CD1c-positive myeloid dendritic cell (primary cell): ENCODE measurements at regions not wholly inside any gene's neighbourhood (a gene's known extent, or its start where the extent isn't known, plus 50 kb on each side); places are given as distances from the start of the nearest gene placed in this dataset.
A peak's percentile ranks its signal among the peaks of the same experiment; 100 is the strongest.
"Not testable (repeated sequence)": the region's sequence is repeated elsewhere in the genome, so short reads cannot be mapped to it uniquely, and the experiment has no call there.

ENCODE experiments used
- DNase-seq: peaks from one replicate; pipeline ENCODE4 v3.0.0-alpha.2; 2016; ENCODE audit errors: extremely low spot score

- no peak for DNase-seq
These were observed 112.5 kb upstream of the SLIT3 start for GRCh38 chr5:169413416-169413815.

GRCh38 chr5:169412831-169413230 lies 111.9 kb upstream of the SLIT3 start:
- no peak for DNase-seq

- no peak for DNase-seq
These were observed 111.0 kb upstream of the SLIT3 start for GRCh38 chr5:169411786-169412430.

GRCh38 chr5:169410996-169411783 lies 110.3 kb upstream of the SLIT3 start:
- DNase-seq = no peak

- no peak for DNase-seq
These were observed 107.8 kb upstream of the SLIT3 start for GRCh38 chr5:169408731-169409130.

GRCh38 chr5:169408171-169408570 lies 107.2 kb upstream of the SLIT3 start:
- no peak for DNase-seq

GRCh38 chr5:169404223-169404622 lies 103.3 kb upstream of the SLIT3 start:
- DNase-seq = no peak

GRCh38 chr5:169398515-169398914 lies 97.6 kb upstream of the SLIT3 start:
- no peak for DNase-seq

GRCh38 chr5:169395136-169395535 lies 94.2 kb upstream of the SLIT3 start:
- no peak for DNase-seq

GRCh38 chr5:169394371-169394770 lies 93.4 kb upstream of the SLIT3 start:
- DNase-seq = no peak

- no peak for DNase-seq
These were observed 93.0 kb upstream of the SLIT3 start for GRCh38 chr5:169393907-169394306.

GRCh38 chr5:169390265-169390664 lies 89.3 kb upstream of the SLIT3 start:
- no peak for DNase-seq

GRCh38 chr5:169389318-169389717 lies 88.4 kb upstream of the SLIT3 start:
- DNase-seq = no peak

GRCh38 chr5:169385636-169386035 lies 84.7 kb upstream of the SLIT3 start:
- DNase-seq = no peak

GRCh38 chr5:169384661-169385060 lies 83.7 kb upstream of the SLIT3 start:
- DNase-seq = no peak

- DNase-seq = no peak
These were observed 73.8 kb upstream of the SLIT3 start for GRCh38 chr5:169374761-169375160.

- DNase-seq = no peak
These were observed 73.2 kb upstream of the SLIT3 start for GRCh38 chr5:169374111-169374510.

GRCh38 chr5:169371801-169372200 lies 70.9 kb upstream of the SLIT3 start:
- DNase-seq = not testable (repeated sequence)

GRCh38 chr5:169369130-169369529 lies 68.2 kb upstream of the SLIT3 start:
- DNase-seq = no peak

GRCh38 chr5:169367861-169368260 lies 66.9 kb upstream of the SLIT3 start:
- DNase-seq = peak; percentile 47

GRCh38 chr5:169357291-169357690 lies 56.4 kb upstream of the SLIT3 start:
- DNase-seq = no peak

GRCh38 chr5:169356811-169357210 lies 55.9 kb upstream of the SLIT3 start:
- DNase-seq = no peak

- DNase-seq = no peak
These were observed 55.2 kb upstream of the SLIT3 start for GRCh38 chr5:169356181-169356580.
